ENCODE measurements at regions not wholly inside any gene's neighbourhood (a gene's known extent, or its start where the extent isn't known, plus 50 kb on each side); places are given as distances from the start of the nearest gene placed in this dataset.

- ATAC-seq = no peak
- intact Hi-C loops (cut with DNase I) = no loop called here
- no peaks in the 10 kb centered on the region for H3K9me3 ChIP-seq
- no peak for TF ChIP-seq POLR2A (IDR thresholded peaks at IDR 0.05)
- no peak for TF ChIP-seq CTCF (IDR thresholded peaks at IDR 0.05)
- no peak overlapping the region for H3K27ac ChIP-seq
- no peaks in the 10 kb centered on the region for H3K36me3 ChIP-seq
- no peak overlapping the region for H3K4me3 ChIP-seq
- DNase-seq = no peak
- 70 to 81% (median 73%) methylated on average over 5 of the region's 5 CpGs for WGBS, 4 donors
- H3K27me3 ChIP-seq = no peaks in the 10 kb centered on the region
- H3K4me1 ChIP-seq = no peaks in the 10 kb centered on the region
Observed at GRCh38 chr3:73228000-73228399, 166.5 kb downstream of the EBLN2 start.

GRCh38 chr3:73228437-73228836 lies 167.0 kb downstream of the EBLN2 start:
- Histone ChIP-seq H3K27ac (no peak overlapping the region), H3K4me3 (no peak overlapping the region), H3K27me3 (no peaks in the 10 kb centered on the region), H3K9me3 (no peaks in the 10 kb centered on the region), H3K4me1 (no peaks in the 10 kb centered on the region), H3K36me3 (no peaks in the 10 kb centered on the region)
- TF ChIP-seq POLR2A (IDR thresholded peaks at IDR 0.05) (no peak), CTCF (IDR thresholded peaks at IDR 0.05) (no peak)
- DNase-seq (no peak), ATAC-seq (no peak)
- intact Hi-C loops (cut with DNase I) = no loop called here
- WGBS, 4 donors = 86 to 93% (median 90%) methylated on average over 5 of the region's 5 CpGs

GRCh38 chr3:73228959-73229358 lies 167.5 kb downstream of the EBLN2 start:
- ATAC-seq (no peak), DNase-seq (no peak)
- TF ChIP-seq POLR2A (IDR thresholded peaks at IDR 0.05) (no peak), CTCF (IDR thresholded peaks at IDR 0.05) (no peak)
- 74 to 83% (median 77%) methylated on average over 8 of the region's 8 CpGs for WGBS, 4 donors
- intact Hi-C loops (cut with DNase I) = no loop called here
- Histone ChIP-seq H3K9me3 (no peaks in the 10 kb centered on the region), H3K4me3 (no peak overlapping the region), H3K27ac (no peak overlapping the region), H3K4me1 (no peaks in the 10 kb centered on the region), H3K36me3 (no peaks in the 10 kb centered on the region), H3K27me3 (no peaks in the 10 kb centered on the region)

GRCh38 chr3:73234354-73235014 lies 173.0 kb downstream of the EBLN2 start:
- no peak for TF ChIP-seq POLR2A (IDR thresholded peaks at IDR 0.05)
- intact Hi-C loops (cut with DNase I) = no loop called here
- no peaks in the 10 kb centered on the region for H3K27me3 ChIP-seq
- 89 to 94% (median 92%) methylated on average over 4 of the region's 4 CpGs for WGBS, 4 donors
- DNase-seq (no peak), ATAC-seq (no peak)
- H3K4me1 ChIP-seq = peaks cover 0 to 5% (median 0%) of the 10 kb centered on the region in 12 donors
- no peak overlapping the region for H3K4me3 ChIP-seq
- no peaks in the 10 kb centered on the region for H3K9me3 ChIP-seq
- H3K27ac ChIP-seq = no peak overlapping the region
- H3K36me3 ChIP-seq = no peaks in the 10 kb centered on the region

GRCh38 chr3:73235768-73236167 lies 174.3 kb downstream of the EBLN2 start:
- H3K4me3 ChIP-seq = no peak overlapping the region
- no peak overlapping the region for H3K27ac ChIP-seq
- H3K4me1 ChIP-seq = peaks cover 0 to 5% (median 0%) of the 10 kb centered on the region in 12 donors
- no peaks in the 10 kb centered on the region for H3K9me3 ChIP-seq
- no peak for ATAC-seq
- DNase-seq = no peak
- no peak for TF ChIP-seq CTCF (IDR thresholded peaks at IDR 0.05)
- no peak for TF ChIP-seq POLR2A (IDR thresholded peaks at IDR 0.05)
- 51 to 69% (median 55%) methylated on average over 7 of the region's 7 CpGs for WGBS, 4 donors
- intact Hi-C loops (cut with DNase I) = no loop called here
- H3K27me3 ChIP-seq = no peaks in the 10 kb centered on the region
- no peaks in the 10 kb centered on the region for H3K36me3 ChIP-seq

Data from heart left ventricle (tissue), 16 donors.